LNCaP clone FGC (cell line): ENCODE measurements at regions not wholly inside any gene's neighbourhood (a gene's known extent, or its start where the extent isn't known, plus 50 kb on each side); places are given as distances from the start of the nearest gene placed in this dataset.

Experiments
- DNase-seq: peaks from one replicate; pipeline ENCODE4 v3.0.0-alpha.2; 2011; ENCODE audit warnings: low read depth
- H3K4me3 ChIP-seq: 2 replicates; pipeline ENCODE4 v1.5.1; 2011; ENCODE audit warnings: mild to moderate bottlenecking, low read depth, low read length, control low read depth
- TF ChIP-seq, protein P1 (sequence below): IDR thresholded peaks from 2 replicates; pipeline ENCODE4 v1.5.1; 2012; ENCODE audit warnings: mild to moderate bottlenecking; ENCODE audit not compliant: control insufficient read depth, insufficient read depth; ENCODE audit errors: extremely low read depth

GRCh38 chr1:181424786-181425403 lies 58.4 kb upstream of the CACNA1E start:
- TF ChIP-seq, protein P1, sequence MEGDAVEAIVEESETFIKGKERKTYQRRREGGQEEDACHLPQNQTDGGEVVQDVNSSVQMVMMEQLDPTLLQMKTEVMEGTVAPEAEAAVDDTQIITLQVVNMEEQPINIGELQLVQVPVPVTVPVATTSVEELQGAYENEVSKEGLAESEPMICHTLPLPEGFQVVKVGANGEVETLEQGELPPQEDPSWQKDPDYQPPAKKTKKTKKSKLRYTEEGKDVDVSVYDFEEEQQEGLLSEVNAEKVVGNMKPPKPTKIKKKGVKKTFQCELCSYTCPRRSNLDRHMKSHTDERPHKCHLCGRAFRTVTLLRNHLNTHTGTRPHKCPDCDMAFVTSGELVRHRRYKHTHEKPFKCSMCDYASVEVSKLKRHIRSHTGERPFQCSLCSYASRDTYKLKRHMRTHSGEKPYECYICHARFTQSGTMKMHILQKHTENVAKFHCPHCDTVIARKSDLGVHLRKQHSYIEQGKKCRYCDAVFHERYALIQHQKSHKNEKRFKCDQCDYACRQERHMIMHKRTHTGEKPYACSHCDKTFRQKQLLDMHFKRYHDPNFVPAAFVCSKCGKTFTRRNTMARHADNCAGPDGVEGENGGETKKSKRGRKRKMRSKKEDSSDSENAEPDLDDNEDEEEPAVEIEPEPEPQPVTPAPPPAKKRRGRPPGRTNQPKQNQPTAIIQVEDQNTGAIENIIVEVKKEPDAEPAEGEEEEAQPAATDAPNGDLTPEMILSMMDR = peak; percentile 96
- peak; percentile 23 for DNase-seq
- peak overlapping the region; percentile 25 for H3K4me3 ChIP-seq

GRCh38 chr1:181425566-181425965 lies 57.8 kb upstream of the CACNA1E start:
- DNase-seq = no peak
- TF ChIP-seq, protein P1 = no peak
- no peak overlapping the region for H3K4me3 ChIP-seq

GRCh38 chr1:181429462-181429861 lies 53.9 kb upstream of the CACNA1E start:
- no peak for DNase-seq
- TF ChIP-seq, protein P1 = no peak

DNA sequence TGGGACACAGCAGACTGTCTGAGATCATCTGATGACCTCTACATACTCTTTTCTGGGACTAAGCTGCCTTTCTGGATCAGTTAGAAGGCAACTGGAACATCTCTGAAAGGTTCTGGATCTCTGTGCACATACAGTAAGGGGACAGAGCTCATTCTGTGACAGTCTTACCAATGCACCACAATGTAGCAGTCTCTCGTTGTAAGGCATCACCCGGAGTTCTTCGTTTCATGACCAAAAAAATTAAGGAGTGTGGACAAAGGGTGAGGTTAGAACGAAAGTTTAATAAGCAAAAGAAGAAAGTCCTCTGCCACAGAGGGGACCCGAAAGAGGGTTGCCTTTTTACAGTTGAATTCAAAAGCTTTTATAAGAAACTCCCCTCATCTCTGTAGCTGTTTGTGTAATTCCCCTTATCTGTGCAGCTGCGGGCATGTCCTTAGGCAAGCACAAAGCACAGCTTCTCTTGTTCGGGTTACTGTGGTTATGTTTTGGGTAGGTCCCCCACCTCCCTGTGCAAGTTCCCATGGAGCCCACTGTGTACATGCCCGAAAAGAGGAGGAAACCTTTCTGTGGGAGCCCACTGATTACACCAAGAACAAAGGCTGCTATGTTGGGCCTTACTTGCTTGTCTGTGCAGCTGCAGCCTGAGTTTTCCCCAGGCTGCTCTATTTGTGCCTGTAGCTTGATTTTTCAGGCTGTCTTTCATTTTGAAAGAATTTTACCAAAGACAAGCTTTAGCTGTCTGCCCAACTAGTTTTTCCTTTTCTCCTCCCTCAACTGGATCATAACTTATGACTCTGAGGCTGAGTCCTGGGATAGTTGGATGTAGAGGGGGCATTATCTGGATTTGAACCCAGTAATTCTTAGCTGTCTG lies 53.1 kb upstream of the CACNA1E start:
- TF ChIP-seq, protein P1 = no peak
- H3K4me3 ChIP-seq = no peak overlapping the region
- DNase-seq = no peak

More at GRCh38 chr1:181429462-181429861, 53.9 kb upstream of the CACNA1E start:
- H3K4me3 ChIP-seq = no peak overlapping the region
